HG03103 (cell line): ENCODE measurements at regions not wholly inside any gene's neighbourhood (a gene's known extent, or its start where the extent isn't known, plus 50 kb on each side); places are given as distances from the start of the nearest gene placed in this dataset.
A peak's percentile ranks its signal among the peaks of the same experiment; 100 is the strongest.

Experiments used
- ATAC-seq: cut with Tn5 transposase; IDR thresholded peaks from one replicate; pipeline ENCODE4 v1.9.1; 2021; ENCODE audit warnings: low read depth; ENCODE audit not compliant: unreplicated experiment

DNA sequence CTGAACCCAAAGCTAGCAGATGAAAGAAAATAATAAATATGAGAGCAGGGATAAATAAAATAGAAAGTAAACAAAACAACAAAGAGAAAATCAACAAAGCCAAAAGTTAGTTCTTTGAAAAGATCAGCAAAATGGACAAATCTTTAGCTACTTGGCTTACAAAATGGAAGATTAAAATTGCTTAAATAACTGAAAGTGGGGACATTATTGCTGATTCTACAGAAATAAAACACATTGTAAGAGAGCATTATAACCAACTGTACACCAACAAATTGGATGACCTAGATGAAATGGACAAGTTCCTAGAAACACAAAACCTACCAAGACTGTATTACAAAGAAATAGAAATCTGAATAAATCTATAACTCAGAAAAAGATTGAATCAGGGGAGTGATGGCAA, 238.3 kb upstream of the C1orf87 start:
- no peak for ATAC-seq

DNA sequence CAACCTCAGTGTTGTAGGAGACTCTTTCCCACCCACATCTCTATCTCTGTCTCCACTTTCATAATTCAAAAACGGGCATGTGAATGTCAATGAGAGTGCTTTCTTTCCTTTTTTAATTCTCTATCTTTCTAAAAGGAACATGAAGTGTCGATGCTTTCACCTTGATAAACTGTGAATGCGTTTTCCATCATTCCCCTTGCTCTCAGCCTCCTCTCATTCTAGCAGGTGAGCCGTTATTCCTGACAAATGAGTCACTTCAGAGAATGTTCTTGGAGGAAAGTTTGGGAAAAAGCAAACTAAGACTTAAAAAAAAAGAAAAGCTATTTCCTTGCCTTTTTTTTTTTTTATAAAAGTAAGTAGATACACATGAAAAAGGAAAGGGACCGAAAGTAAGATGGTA, 226.0 kb upstream of the C1orf87 start:
- no peak for ATAC-seq

DNA sequence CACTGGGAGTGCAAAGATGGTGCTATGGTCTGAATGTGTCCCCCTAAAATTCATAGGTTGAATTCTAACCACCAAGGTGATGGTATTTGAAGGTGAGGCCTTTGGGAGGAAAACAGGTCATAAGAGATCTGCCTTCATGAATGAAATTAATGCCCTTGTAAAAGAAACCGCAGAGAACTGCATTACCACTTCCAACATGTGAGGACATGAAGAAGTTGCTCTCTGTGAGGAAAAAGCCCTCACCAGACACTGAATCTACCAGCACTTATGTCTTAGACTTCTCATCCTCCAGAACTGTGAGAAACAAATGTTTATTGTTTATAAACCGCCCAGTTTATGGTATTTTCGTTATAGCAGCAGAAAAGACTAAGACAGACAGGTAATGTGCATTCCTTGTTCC, 224.7 kb upstream of the C1orf87 start:
- no peak for ATAC-seq

DNA sequence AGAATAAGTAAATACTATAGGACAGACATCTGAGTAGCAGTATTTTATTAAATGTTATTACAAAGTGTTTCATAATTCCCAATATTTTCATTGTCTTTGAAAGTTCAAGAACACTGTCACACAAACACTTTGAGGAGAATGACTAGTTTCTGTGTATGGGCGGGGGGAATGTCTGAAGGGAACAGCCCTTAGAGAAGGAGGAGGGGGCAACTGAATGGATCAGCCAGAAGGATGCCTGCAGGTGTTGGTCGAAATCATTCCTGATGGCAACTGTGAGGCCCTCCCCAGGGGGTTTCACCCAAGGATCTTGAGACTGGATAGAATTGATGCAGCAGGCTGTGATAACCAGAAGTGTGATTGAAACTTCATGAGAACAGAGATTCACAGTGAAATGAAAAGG, 223.2 kb upstream of the C1orf87 start:
- ATAC-seq, result no peak

DNA sequence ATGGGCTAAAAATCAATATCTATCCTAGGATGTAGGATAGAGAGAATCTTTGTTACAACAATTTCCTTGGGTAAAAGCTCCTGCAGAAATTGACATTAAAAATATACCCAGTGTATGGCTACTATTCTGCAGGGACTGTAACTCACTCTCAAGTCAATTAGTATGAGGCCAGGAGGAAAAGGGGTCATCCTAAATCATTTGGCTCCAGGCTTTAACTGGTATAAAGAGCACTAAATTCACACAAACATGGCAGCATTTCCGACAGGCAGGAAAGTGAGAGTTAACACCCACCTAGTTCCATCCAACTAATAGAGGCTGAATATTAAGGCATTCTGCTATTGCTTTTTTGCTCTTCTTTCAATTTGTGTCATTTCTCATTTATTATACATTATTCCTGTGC, 218.6 kb upstream of the C1orf87 start:
- ATAC-seq, result no peak

DNA sequence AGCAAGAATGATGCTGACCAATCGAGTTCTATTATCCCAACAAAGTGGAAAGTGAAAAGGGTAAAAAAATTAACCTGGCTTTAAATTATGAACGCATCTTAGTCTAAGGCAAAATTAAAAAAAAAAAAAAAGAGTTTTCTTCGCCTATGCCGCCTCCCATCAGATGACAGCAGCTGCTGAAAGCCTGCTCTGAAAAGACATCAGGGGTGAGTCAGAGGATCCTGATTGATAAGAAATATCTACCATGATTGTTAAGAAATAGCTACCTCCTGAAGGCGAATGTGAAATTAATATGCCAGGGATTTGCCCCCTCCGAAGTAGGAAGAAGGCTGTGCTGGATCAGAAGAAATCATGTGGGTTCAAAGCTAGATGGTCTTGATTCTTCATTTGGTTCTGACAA, 216.8 kb upstream of the C1orf87 start:
- ATAC-seq, result no peak

DNA sequence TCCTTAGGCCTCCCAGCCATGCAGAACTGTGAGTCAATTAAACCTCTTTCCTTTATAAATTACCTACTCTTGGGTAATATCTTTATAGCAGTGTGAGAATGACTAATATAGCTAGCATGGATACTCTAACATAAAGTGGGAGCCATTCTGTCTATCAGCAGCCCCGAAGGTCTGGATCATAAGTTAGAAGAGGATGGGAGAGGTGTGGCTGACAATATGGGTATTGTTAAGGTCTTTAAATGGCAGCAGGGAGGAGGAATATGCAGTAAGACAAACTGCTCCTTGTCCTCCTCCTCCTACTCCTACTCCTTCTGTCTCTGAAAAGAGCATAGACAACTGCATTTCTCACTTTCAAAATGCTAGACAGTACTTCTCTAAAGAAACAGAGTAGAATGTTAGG, 214.0 kb upstream of the C1orf87 start:
- no peak for ATAC-seq

DNA sequence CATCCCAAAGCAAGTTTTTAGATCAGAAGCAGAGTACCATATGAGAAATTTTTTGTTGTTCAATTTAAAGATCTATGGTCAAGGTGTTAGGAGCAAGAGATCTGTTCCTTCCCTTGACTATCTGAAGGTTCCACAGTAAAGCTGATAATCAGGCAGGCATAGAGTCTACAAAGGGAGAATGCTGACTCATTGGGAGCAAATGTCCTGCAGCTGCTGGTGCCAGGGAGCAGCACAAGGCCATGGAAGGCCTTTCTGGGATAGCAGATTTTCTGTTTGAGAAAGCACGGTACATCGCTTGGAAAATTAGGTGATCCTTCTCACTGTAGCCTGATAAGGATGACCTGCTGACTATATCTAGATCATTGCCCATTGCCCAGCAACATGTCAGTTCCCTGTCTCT, 210.1 kb upstream of the C1orf87 start:
- ATAC-seq, result no peak

DNA sequence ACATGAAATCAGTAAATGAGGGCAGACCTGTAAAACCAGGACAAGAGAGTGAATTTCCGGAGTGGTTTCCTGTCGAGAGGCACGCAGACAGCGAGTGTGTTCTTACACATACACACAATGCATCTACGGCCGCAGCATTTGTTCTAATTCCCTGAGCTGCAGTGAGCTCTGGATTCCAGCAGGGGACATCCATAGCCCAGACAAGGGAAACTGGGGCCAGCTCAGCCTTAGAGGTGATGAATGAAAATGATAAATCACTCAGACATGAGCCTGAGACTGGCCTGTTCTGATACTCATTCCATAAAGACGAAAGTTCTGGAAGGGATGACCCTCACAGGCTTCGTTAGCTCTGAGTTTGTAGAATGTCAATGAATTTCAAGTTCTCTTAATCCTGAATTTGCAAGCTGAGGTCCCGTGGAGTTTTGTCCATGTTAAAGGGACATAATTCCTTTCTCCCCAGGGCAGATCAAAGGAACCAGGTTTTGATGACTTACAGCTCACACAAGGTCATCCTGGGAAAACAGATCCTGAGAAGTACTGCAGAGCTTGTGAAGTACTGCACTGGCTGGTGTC, 207.9 kb upstream of the C1orf87 start:
- ATAC-seq, result peak; percentile 86

DNA sequence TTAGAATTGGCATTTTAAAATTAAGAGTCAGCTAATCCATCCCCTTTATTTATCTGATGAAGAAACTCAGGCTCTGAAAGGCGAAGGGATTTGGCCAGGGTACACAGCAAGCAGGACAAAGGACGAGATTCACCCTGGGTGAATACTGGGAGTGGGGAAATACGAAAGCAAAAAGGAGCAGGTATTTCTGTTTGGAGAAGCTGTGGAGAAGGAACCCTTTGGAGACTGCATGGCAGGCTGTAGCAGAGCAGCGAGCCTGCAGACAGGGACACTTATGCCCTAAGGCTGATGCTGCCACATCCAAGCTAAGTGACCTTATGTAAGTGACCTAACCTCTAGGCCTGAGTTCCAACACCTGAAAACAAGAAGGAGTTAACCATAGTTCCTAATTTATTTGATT, 207.2 kb upstream of the C1orf87 start:
- ATAC-seq, result no peak

DNA sequence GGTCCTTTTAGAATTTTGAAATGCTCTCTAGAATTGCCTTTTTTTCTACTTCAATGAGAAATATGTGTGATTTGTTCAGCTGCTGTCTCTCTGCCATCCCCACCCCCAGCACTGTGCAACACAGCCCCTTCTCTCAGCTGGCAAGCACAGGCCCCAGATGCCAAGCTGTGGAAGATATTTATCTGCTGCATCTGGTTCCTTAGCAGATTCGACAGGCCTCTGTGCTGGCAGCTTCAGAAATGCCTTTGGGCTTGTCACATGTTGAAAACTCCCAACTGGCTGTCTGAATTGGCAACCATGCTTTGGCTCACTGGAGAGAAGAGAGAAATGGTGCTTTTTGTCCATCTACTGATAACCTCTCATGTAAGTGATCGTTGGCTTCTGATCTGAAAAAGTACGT, 206.7 kb upstream of the C1orf87 start:
- ATAC-seq, result no peak

DNA sequence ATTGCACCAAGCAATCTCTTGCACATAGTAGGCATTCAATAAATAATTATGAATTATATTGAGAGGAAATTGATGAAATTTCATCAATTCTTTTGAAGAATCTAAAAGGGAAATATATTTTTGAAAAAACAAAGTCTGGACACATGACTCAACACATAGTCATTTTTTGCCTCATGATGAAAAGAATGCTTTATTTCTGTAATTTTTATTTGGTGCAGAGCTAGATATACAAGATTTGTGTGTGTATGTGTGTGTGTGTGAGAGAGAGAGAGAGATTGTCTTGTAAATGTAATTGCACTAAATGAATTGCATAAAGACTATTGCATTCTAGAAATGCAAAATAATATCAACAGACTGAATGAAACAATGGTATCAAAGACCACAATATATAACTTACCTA, 206.2 kb upstream of the C1orf87 start:
- ATAC-seq, result no peak

DNA sequence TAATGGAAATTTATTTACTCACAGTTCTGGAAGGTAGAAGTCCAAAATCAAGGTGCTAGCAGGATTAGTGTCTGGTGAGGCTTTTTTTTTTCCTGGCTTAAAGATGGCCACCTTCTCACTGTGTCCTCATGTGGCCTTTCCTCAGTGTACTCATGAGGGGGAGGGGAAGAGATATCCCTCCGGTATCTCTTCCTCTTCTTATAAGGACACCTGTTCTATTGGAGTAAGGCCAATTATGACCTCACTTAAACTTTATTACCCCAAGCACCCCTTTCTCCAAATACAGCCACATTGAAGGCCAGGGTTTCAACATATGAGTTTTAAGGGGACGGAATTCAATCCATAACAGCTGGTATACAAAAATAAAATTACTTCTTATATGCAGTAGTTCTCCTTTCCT, 203.7 kb upstream of the C1orf87 start:
- no peak for ATAC-seq

DNA sequence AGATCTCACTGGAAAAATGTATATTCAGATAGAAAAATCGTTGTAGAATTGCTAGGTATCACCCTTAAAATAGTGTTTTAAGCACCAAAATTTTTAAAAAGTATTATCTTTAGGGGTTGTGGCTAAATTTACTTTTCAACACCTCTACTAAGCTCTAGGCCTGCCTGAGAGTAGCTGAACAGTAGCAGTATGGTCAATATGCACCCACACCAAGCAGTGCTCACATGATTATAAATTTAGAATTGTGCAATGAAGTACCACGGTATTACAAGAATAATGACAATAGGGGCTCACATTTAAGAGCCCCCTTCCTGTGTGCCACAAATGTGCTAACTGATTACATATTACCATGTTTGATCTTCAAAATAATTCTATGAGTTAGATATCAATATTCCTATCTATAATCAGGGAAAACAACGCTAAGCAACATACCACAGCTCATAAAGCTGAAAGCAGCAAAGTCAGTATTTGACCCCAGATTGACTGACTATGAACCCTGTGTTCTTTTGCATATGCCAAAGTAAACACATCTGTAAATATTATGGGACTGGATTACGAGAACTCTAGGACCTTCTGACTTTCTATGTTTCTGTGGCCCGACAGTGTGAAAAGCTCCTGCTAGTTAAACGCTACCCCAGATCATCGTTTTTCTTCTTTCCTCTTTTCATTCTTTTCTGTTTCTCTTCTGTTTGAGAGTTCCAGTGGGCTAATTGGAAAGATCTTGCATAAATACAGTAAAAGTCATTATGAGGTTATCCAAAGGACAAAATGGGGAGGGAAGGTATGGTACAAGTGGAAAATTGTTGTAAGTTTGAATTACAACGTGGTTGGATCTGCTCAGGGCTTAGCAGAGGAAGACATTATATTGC, 201.1 kb upstream of the C1orf87 start:
- no peak for ATAC-seq

DNA sequence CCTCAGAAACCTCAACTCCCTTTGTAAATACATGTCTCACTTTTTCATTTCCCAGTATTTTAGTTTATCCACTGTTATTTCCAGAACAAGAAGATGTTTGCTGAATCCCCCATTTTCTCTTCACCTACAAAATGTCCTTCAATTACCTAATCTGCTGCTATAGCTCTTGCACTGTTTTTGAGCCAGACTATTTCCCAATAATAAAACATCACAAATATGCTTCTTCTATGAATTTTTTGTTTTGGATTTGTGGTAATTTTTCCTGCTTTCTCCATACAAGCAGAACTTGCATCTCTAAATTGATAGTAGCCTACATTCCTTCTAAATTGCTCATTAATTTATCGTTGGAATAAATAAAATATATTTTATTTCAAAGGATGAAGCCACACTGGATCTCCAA, 199.6 kb upstream of the C1orf87 start:
- ATAC-seq, result no peak

DNA sequence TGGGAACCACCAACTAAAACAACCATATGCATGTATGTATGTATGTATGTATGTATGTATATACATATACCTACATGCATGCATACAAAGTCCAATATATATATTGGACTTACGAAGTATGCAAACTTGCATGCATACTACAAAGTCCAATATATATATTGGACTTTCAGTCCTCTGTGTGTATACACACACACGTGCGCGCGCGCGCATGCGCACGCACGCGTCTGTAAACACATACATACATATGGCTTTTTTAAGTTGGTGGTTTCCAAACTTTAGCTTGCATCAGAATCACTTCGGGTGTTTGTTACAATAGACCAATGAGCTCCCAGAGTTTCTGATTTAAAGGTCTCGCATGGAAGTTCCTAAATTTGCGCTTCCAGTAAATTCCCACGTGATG, 197.5 kb upstream of the C1orf87 start:
- ATAC-seq, result no peak

DNA sequence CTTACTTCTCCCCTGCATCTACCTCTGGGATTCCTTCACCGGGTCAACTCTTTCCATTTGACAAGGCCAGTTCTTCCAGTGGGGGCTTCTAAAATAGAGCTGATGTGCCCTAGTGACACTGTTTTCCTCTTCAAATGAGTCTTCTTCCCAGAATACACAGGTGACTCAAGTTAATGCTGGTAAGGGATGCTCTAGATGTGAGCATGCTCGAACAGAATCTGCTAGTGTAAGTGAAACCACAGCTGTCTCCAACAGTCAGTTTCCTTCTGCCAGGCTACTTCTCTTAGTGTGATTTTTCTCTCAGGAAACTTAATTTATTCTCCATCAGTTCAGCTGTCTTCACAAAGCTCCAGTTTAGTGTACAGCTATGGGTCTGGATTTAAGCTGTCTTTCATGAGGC, 194.9 kb upstream of the C1orf87 start:
- ATAC-seq, result no peak

DNA sequence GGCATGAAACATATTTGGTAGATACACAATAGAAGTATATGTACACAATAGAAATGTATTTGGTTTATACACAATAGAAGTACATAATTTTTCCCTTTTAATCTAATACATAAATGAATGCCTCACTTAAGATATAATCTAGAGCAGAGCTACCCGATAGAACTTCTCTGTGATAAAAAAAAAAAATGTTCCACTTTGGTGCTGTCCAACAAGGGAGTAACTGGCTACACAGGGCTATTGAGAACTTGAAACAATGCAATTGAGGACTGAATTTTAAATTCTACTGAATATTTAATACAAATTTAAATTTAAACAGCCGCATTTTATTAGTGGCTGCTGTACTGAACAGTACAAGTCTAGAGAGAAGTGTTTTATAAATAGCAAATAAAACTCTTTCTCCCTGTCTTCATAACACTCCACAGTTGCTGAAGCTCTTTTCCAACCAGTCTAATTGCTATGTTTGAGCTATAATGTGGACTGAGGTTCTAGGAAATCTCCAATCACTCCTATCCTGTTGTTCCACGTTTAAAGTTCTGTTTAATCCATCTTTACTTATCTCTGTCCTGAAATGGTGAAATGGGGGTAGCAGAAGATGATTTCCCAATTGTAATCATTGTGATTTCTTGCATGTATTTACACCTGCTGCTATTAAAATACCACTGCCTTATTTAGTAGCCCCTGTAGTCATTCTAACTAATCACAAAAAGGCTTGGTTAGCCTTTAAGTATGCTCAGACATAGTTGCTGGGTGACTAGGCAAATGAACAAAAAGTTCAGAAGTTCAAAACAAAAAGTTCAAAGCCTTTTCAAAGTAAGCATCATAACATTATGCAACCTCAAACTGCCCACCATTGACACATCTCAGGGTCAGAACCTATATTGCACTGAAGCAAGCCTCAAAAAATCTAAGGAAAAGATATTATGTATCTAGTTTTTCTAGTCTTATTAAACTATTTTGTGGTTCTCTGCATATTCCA, 192.3 kb upstream of the C1orf87 start:
- no peak for ATAC-seq

DNA sequence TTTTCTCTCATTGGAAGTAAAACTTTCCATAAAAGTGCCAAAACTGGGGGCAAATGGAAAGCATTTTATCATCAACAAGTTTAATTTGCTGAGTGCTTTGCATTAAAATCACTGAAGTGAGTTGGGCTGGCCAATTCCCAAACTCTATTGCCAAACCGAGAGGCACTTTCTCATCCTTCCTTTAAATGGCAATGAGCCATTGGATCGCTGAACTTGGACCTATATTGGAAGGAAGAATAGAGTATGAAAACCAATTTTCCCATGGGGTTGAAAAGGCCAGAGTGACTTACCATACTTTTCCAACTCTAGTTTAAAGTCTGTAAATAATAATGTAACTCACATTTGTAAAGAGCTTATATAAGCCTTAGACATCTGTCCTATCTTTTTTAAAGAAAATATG, 189.1 kb upstream of the C1orf87 start:
- ATAC-seq, result no peak

DNA sequence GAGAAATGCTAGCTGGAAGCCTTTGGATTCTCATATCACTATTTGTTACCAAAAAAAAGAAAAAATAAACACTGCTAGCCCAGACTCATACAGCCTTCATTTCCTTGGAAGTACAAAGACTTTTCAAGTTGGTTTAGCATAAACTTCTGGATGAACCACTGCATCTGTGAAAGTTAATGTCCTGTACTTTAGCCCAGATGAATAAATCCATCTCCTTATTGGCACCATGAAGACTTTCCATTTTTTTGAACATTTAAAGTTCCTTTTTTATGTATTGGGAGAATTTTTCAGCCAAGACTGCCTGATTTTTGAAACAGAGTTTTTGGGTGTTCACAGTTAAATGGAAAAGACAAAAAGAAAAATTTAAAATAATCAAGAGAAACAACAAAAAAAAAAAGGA, 184.0 kb upstream of the C1orf87 start:
- ATAC-seq, result no peak

DNA sequence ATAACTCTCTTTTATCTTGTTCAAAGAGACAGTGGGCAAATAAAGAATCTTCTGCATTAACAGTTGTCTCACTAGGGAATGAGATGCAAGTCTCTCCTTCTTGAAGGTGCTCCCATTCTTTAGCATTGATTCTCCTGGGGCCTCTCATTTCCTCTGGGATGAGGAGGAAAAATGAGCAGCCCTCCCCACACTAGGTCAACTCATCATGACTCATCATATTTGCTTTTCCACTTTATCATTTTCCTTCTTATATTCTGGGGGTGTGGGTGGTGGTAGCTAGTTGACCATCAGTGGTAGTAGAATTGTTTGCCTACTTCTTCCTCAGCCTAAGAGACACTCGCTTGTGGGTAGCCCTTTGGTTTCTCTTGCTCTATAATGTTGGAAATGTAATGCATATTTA, 182.0 kb upstream of the C1orf87 start:
- ATAC-seq, result no peak
